ENCODE measurements at regions not wholly inside any gene's neighbourhood (a gene's known extent, or its start where the extent isn't known, plus 50 kb on each side); places are given as distances from the start of the nearest gene placed in this dataset.
A peak's percentile ranks its signal among the peaks of the same experiment; 100 is the strongest.

- Histone ChIP-seq H3K27me3 (ENCODE audit: control insufficient read depth, insufficient read depth, low read length) (no peaks in the 10 kb centered on the region), H3K27ac (ENCODE audit: low read depth, low read length) (no peak overlapping the region), H3K4me3 (ENCODE audit: low read depth, low read length) (no peak overlapping the region), H3K4me1 (ENCODE audit: control insufficient read depth, insufficient read depth, low read length) (peaks cover 17% of the 10 kb centered on the region), H3K9me3 (ENCODE audit: control insufficient read depth, insufficient read depth, low read length) (no peaks in the 10 kb centered on the region), H3K36me3 (ENCODE audit: control insufficient read depth, insufficient read depth, low read length) (no peaks in the 10 kb centered on the region)
- no peak for DNase-seq (ENCODE audit: low read depth in 4 of 6, low spot score in 6 of 6)
- no CpG with 5 or more reads among the region's 2 CpGs for WGBS (ENCODE audit: insufficient coverage)
Measured at GRCh38 chr20:40329321-40329720, 359.7 kb downstream of the MAFB start.

GRCh38 chr20:40326784-40327183, 362.3 kb downstream of the MAFB start:
- no peaks in the 10 kb centered on the region for H3K27me3 ChIP-seq (ENCODE audit: control insufficient read depth, insufficient read depth, low read length)
- H3K4me3 ChIP-seq (ENCODE audit: low read depth, low read length): no peak overlapping the region
- no peak for DNase-seq (ENCODE audit: low read depth in 4 of 6, low spot score in 6 of 6)
- H3K27ac ChIP-seq (ENCODE audit: low read depth, low read length): no peak overlapping the region
- H3K36me3 ChIP-seq (ENCODE audit: control insufficient read depth, insufficient read depth, low read length): no peaks in the 10 kb centered on the region
- H3K4me1 ChIP-seq (ENCODE audit: control insufficient read depth, insufficient read depth, low read length): peaks cover 5% of the 10 kb centered on the region
- 100% methylated on average over 1 of the region's 3 CpGs for whole genome bisulfite sequencing (ENCODE audit: insufficient coverage)
- H3K9me3 ChIP-seq (ENCODE audit: control insufficient read depth, insufficient read depth, low read length): no peaks in the 10 kb centered on the region

GRCh38 chr20:40325006-40325568, 363.9 kb downstream of the MAFB start:
- no peaks in the 10 kb centered on the region for H3K36me3 ChIP-seq (ENCODE audit: control insufficient read depth, insufficient read depth, low read length)
- no peak overlapping the region for H3K4me3 ChIP-seq (ENCODE audit: low read depth, low read length)
- no peak for DNase-seq (ENCODE audit: low read depth in 4 of 6, low spot score in 6 of 6)
- H3K4me1 ChIP-seq (ENCODE audit: control insufficient read depth, insufficient read depth, low read length): peaks cover 3% of the 10 kb centered on the region
- H3K9me3 ChIP-seq (ENCODE audit: control insufficient read depth, insufficient read depth, low read length): no peaks in the 10 kb centered on the region
- H3K27me3 ChIP-seq (ENCODE audit: control insufficient read depth, insufficient read depth, low read length): no peaks in the 10 kb centered on the region
- no peak overlapping the region for H3K27ac ChIP-seq (ENCODE audit: low read depth, low read length)
- WGBS (ENCODE audit: insufficient coverage): no CpG with 5 or more reads among the region's 2 CpGs

- no peaks in the 10 kb centered on the region for H3K9me3 ChIP-seq (ENCODE audit: control insufficient read depth, insufficient read depth, low read length)
- peaks cover 3% of the 10 kb centered on the region for H3K4me1 ChIP-seq (ENCODE audit: control insufficient read depth, insufficient read depth, low read length)
- DNase-seq (ENCODE audit: low read depth in 4 of 6, low spot score in 6 of 6): peak in 2 of 6 donors; percentile 50 to 94
- WGBS (ENCODE audit: insufficient coverage): 55% methylated on average over 3 of the region's 5 CpGs
- no peaks in the 10 kb centered on the region for H3K36me3 ChIP-seq (ENCODE audit: control insufficient read depth, insufficient read depth, low read length)
- H3K4me3 ChIP-seq (ENCODE audit: low read depth, low read length): no peak overlapping the region
- no peak overlapping the region for H3K27ac ChIP-seq (ENCODE audit: low read depth, low read length)
- H3K27me3 ChIP-seq (ENCODE audit: control insufficient read depth, insufficient read depth, low read length): no peaks in the 10 kb centered on the region
Measured at GRCh38 chr20:40323361-40323794, 365.7 kb downstream of the MAFB start.

GRCh38 chr20:40322941-40323340, 366.1 kb downstream of the MAFB start:
- Histone ChIP-seq H3K27me3 (ENCODE audit: control insufficient read depth, insufficient read depth, low read length) (no peaks in the 10 kb centered on the region), H3K27ac (ENCODE audit: low read depth, low read length) (no peak overlapping the region), H3K4me1 (ENCODE audit: control insufficient read depth, insufficient read depth, low read length) (peaks cover 3% of the 10 kb centered on the region), H3K4me3 (ENCODE audit: low read depth, low read length) (no peak overlapping the region), H3K36me3 (ENCODE audit: control insufficient read depth, insufficient read depth, low read length) (no peaks in the 10 kb centered on the region), H3K9me3 (ENCODE audit: control insufficient read depth, insufficient read depth, low read length) (no peaks in the 10 kb centered on the region)
- WGBS (ENCODE audit: insufficient coverage): no CpG with 5 or more reads among the region's 1 CpG
- no peak for DNase-seq (ENCODE audit: low read depth in 4 of 6, low spot score in 6 of 6)

- H3K27me3 ChIP-seq (ENCODE audit: control insufficient read depth, insufficient read depth, low read length): no peaks in the 10 kb centered on the region
Measured at GRCh38 chr20:40320517-40321011, 368.5 kb downstream of the MAFB start.

GRCh38 chr20:40319741-40320516, 369.1 kb downstream of the MAFB start:
- DNase-seq (ENCODE audit: low read depth in 4 of 6, low spot score in 6 of 6): peak in 1 of 6 donors; percentile 80
- no peak overlapping the region for H3K4me3 ChIP-seq (ENCODE audit: low read depth, low read length)
- H3K27me3 ChIP-seq (ENCODE audit: control insufficient read depth, insufficient read depth, low read length): no peaks in the 10 kb centered on the region
- H3K27ac ChIP-seq (ENCODE audit: low read depth, low read length): no peak overlapping the region
- no peaks in the 10 kb centered on the region for H3K9me3 ChIP-seq (ENCODE audit: control insufficient read depth, insufficient read depth, low read length)
- H3K4me1 ChIP-seq (ENCODE audit: control insufficient read depth, insufficient read depth, low read length): peaks cover 10% of the 10 kb centered on the region
- WGBS (ENCODE audit: insufficient coverage): 73% methylated on average over 9 of the region's 15 CpGs
- H3K36me3 ChIP-seq (ENCODE audit: control insufficient read depth, insufficient read depth, low read length): no peaks in the 10 kb centered on the region

More at GRCh38 chr20:40320517-40321011, 368.5 kb downstream of the MAFB start:
- Histone ChIP-seq H3K36me3 (ENCODE audit: control insufficient read depth, insufficient read depth, low read length) (no peaks in the 10 kb centered on the region), H3K4me3 (ENCODE audit: low read depth, low read length) (no peak overlapping the region), H3K9me3 (ENCODE audit: control insufficient read depth, insufficient read depth, low read length) (no peaks in the 10 kb centered on the region), H3K27ac (ENCODE audit: low read depth, low read length) (no peak overlapping the region), H3K4me1 (ENCODE audit: control insufficient read depth, insufficient read depth, low read length) (peaks cover 10% of the 10 kb centered on the region)
- 72% methylated on average over 7 of the region's 7 CpGs for WGBS (ENCODE audit: insufficient coverage)
- DNase-seq (ENCODE audit: low read depth in 4 of 6, low spot score in 6 of 6): no peak

- Histone ChIP-seq H3K4me1 (ENCODE audit: control insufficient read depth, insufficient read depth, low read length) (peaks cover 10% of the 10 kb centered on the region), H3K4me3 (ENCODE audit: low read depth, low read length) (no peak overlapping the region), H3K27me3 (ENCODE audit: control insufficient read depth, insufficient read depth, low read length) (no peaks in the 10 kb centered on the region), H3K36me3 (ENCODE audit: control insufficient read depth, insufficient read depth, low read length) (no peaks in the 10 kb centered on the region), H3K9me3 (ENCODE audit: control insufficient read depth, insufficient read depth, low read length) (no peaks in the 10 kb centered on the region), H3K27ac (ENCODE audit: low read depth, low read length) (no peak overlapping the region)
- WGBS (ENCODE audit: insufficient coverage): 92% methylated on average over 2 of the region's 3 CpGs
- no peak for DNase-seq (ENCODE audit: low read depth in 4 of 6, low spot score in 6 of 6)
Measured at GRCh38 chr20:40319056-40319455, 370.0 kb downstream of the MAFB start.

- Histone ChIP-seq H3K4me3 (ENCODE audit: low read depth, low read length) (no peak overlapping the region), H3K4me1 (ENCODE audit: control insufficient read depth, insufficient read depth, low read length) (peaks cover 10% of the 10 kb centered on the region), H3K27me3 (ENCODE audit: control insufficient read depth, insufficient read depth, low read length) (no peaks in the 10 kb centered on the region), H3K9me3 (ENCODE audit: control insufficient read depth, insufficient read depth, low read length) (no peaks in the 10 kb centered on the region), H3K36me3 (ENCODE audit: control insufficient read depth, insufficient read depth, low read length) (no peaks in the 10 kb centered on the region), H3K27ac (ENCODE audit: low read depth, low read length) (no peak overlapping the region)
- DNase-seq (ENCODE audit: low read depth in 4 of 6, low spot score in 6 of 6): no peak
- WGBS (ENCODE audit: insufficient coverage): 77% methylated on average over 3 of the region's 5 CpGs
Measured at GRCh38 chr20:40317156-40317790, 371.8 kb downstream of the MAFB start.
